ENCODE measurements at regions not wholly inside any gene's neighbourhood (a gene's known extent, or its start where the extent isn't known, plus 50 kb on each side); places are given as distances from the start of the nearest gene placed in this dataset.

DNA sequence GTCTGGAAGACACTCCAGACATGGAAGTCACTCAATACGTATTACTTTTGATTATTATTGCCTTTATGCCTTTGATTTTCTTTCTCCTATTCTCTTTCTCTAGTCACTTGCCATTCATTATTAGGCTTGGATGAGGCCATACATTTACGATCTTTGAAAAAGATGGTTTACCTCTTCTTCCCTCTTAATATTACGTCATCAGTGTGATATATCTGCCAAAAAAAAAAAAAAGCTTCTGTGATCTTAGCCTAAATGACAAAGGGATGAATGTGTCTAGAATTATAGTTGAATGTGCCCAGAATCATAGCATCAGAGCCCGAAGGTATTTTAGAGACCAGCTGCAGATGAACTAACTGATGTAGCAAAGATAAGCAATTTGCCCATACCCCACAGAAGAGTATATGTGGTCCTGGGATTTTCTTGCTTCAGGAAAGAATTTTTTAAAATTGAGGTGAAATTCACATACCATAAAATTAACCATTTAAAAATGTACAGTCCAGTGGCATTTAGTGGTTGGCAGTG lies 73.9 kb downstream of the HHEX start:
- TF ChIP-seq CTCF (IDR thresholded peaks at IDR 0.05; ENCODE audit: poor library complexity) (no peak), EZH2 (IDR thresholded peaks at IDR 0.05; ENCODE audit: borderline replicate concordance) (no peak), EZH2phosphoT487 (IDR thresholded peaks at IDR 0.05; ENCODE audit: low read depth, severe bottlenecking, unreplicated experiment) (no peak)
